A673 (cell line): ENCODE measurements at regions not wholly inside any gene's neighbourhood (a gene's known extent, or its start where the extent isn't known, plus 50 kb on each side); places are given as distances from the start of the nearest gene placed in this dataset.

Experiments
- BruUV-seq: library from RNA; stranded (reverse); fragments of 400-500 nt; replicated peaks from 2 replicates; lab custom pipeline; 2021; lab: Mats Ljungman, UMichigan
- CTCF ChIA-PET: fragments of 300-600 bp; sonication (Branson Sonifier 250); formaldehyde crosslinking; loops from one replicate; lab custom pipeline; 2022; ENCODE audit warnings: antibody characterized with exemption; lab: Charles Lee
- POLR2A ChIA-PET: fragments of 300-600 bp; sonication (Branson Sonifier 250); formaldehyde crosslinking; loops from one replicate; lab custom pipeline; 2022; ENCODE audit warnings: antibody characterized with exemption; ENCODE audit not compliant: low non-redundant PET; lab: Charles Lee
- DNase-seq: peaks from one replicate; pipeline ENCODE4 v3.0.0-alpha.2; 2015; ENCODE audit warnings: low spot score
- H3K27ac ChIP-seq: fragments of 200-600 bp; sonication (generic); 2 replicates; pipeline ENCODE4 v1.5.1; 2016; ENCODE audit warnings: mixed run types, low read depth, mild to moderate bottlenecking, mixed read lengths, antibody characterized with exemption, low read length; ENCODE audit not compliant: poor library complexity, severe bottlenecking
- H3K27me3 ChIP-seq: fragments of 200-600 bp; sonication (generic); replicated peaks from 2 replicates; pipeline ENCODE4 v1.6.1; 2017; ENCODE audit warnings: mixed run types, low read depth, mild to moderate bottlenecking, mixed read lengths, antibody characterized with exemption, low read length; ENCODE audit not compliant: insufficient read depth, poor library complexity
- H3K36me3 ChIP-seq: fragments of 200-600 bp; sonication (generic); 2 replicates; pipeline ENCODE4 v1.6.1; 2016; ENCODE audit warnings: mixed run types, mild to moderate bottlenecking, mixed read lengths, antibody characterized with exemption, low read length; ENCODE audit not compliant: insufficient read depth, poor library complexity, severe bottlenecking
- H3K4me1 ChIP-seq: fragments of 200-600 bp; sonication (generic); 2 replicates; pipeline ENCODE4 v1.6.1; 2017; ENCODE audit warnings: mixed run types, mild to moderate bottlenecking, mixed read lengths, antibody characterized with exemption, low read length; ENCODE audit not compliant: insufficient read depth, poor library complexity, severe bottlenecking
- H3K4me3 ChIP-seq: fragments of 200-600 bp; sonication (generic); 2 replicates; pipeline ENCODE4 v1.5.1; 2016; ENCODE audit warnings: low read depth, mixed run types, mild to moderate bottlenecking, mixed read lengths, low read length; ENCODE audit not compliant: poor library complexity, severe bottlenecking
- H3K9me3 ChIP-seq: fragments of 200-600 bp; sonication (generic); 2 replicates; pipeline ENCODE4 v1.6.1; 2016; ENCODE audit warnings: mixed run types, low read depth, mild to moderate bottlenecking, mixed read lengths, antibody characterized with exemption, low read length; ENCODE audit not compliant: poor library complexity, severe bottlenecking
- CTCF ChIP-seq: fragments of 300-800, 200-600 bp; sonication (generic); conservative IDR thresholded peaks from 2 replicates; pipeline ENCODE4 v1.5.1; 2017; ENCODE audit warnings: low read depth, mild to moderate bottlenecking, antibody characterized with exemption, low read length, moderate library complexity, mixed read lengths
- EZH2 ChIP-seq: fragments of 200-600 bp; sonication (generic); IDR thresholded peaks from 2 replicates; pipeline ENCODE4 v1.6.1; 2017; ENCODE audit warnings: borderline replicate concordance, low read depth, mild to moderate bottlenecking, mixed read lengths, antibody characterized with exemption, low read length; ENCODE audit not compliant: poor library complexity, severe bottlenecking
- intact Hi-C: fragments of 100-400 bp; cut with micrococcal nuclease; formaldehyde crosslinking; loops from one replicate; pipeline ENCODE4 v1.10.0; 2022; ENCODE audit not compliant: unreplicated experiment

- no peak overlapping the region for H3K27ac ChIP-seq
Observed at GRCh38 chr13:34462843-34463242, 479.2 kb upstream of the NBEA start.

GRCh38 chr13:34464011-34464410 is 478.1 kb upstream of the NBEA start:
- no TSS peak for BruUV-seq
- no peak for TF ChIP-seq EZH2
- no peak for TF ChIP-seq CTCF
- POLR2A ChIA-PET, result no interaction called here
- intact Hi-C loops, result no loop called here
- no peaks in the 10 kb centered on the region for H3K9me3 ChIP-seq
- CTCF ChIA-PET, result interaction anchor here (0.6 kb wide), 1 partner anchor 416 kb away, joined by 3 read pairs; no protein-coding TSS in a partner anchor
- DNase-seq, result no peak
- H3K4me3 ChIP-seq, result no peak overlapping the region
- no peak overlapping the region for H3K27ac ChIP-seq
- H3K27me3 ChIP-seq, result no peaks in the 10 kb centered on the region
- H3K4me1 ChIP-seq, result no peaks in the 10 kb centered on the region
- H3K36me3 ChIP-seq, result no peaks in the 10 kb centered on the region

More at GRCh38 chr13:34462843-34463242, 479.2 kb upstream of the NBEA start:
- no peak overlapping the region for H3K4me3 ChIP-seq
- BruUV-seq, result no TSS peak
- intact Hi-C loops, result no loop called here
- H3K9me3 ChIP-seq, result no peaks in the 10 kb centered on the region
- ChIA-PET CTCF (no interaction called here), POLR2A (no interaction called here)
- H3K36me3 ChIP-seq, result no peaks in the 10 kb centered on the region
- H3K4me1 ChIP-seq, result no peaks in the 10 kb centered on the region
- no peaks in the 10 kb centered on the region for H3K27me3 ChIP-seq
- no peak for TF ChIP-seq CTCF
- no peak for TF ChIP-seq EZH2
- no peak for DNase-seq

- H3K4me1 ChIP-seq, result no peaks in the 10 kb centered on the region
- POLR2A ChIA-PET, result no interaction called here
- BruUV-seq, result no TSS peak
Observed at GRCh38 chr13:34465423-34465922, 476.6 kb upstream of the NBEA start.

More at GRCh38 chr13:34465423-34465922, 476.6 kb upstream of the NBEA start:
- Histone ChIP-seq H3K9me3 (no peaks in the 10 kb centered on the region), H3K36me3 (no peaks in the 10 kb centered on the region), H3K27me3 (no peaks in the 10 kb centered on the region), H3K27ac (no peak overlapping the region), H3K4me3 (no peak overlapping the region)
- CTCF ChIA-PET, result no interaction called here
- no peak for TF ChIP-seq CTCF
- no peak for TF ChIP-seq EZH2
- intact Hi-C loops, result no loop called here
- DNase-seq, result no peak
